ENCODE measurements at regions not wholly inside any gene's neighbourhood (a gene's known extent, or its start where the extent isn't known, plus 50 kb on each side); places are given as distances from the start of the nearest gene placed in this dataset.
"Not testable (repeated sequence)": the region's sequence is repeated elsewhere in the genome, so short reads cannot be mapped to it uniquely, and the experiment has no call there.

DNA sequence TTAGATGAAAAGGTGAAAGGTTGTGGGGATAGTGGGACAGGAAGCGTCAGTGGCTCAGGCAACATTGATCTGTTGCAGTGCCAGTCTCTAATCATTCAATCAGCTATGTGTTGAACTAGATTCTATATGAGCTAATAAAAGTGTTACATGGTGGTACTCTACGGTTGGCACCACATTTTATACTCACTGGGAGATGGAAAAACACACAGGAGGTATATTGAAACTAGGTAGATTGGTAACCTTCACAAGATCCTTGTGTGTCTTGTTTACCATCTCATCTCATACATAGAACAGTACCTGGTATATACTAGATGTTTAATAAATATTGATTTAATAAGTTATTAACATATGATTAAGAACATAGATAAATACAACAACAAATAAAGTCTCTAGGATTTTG, 152.7 kb downstream of the NAA11 start:
- DNase-seq = no peak
- H3K36me3 ChIP-seq = no peaks in the 10 kb centered on the region
- no peaks in the 10 kb centered on the region for H3K9me3 ChIP-seq
- H3K27ac ChIP-seq = no peak overlapping the region
- no peak overlapping the region for H3K4me3 ChIP-seq
- H3K4me1 ChIP-seq = no peaks in the 10 kb centered on the region
- TF ChIP-seq, protein P1, sequence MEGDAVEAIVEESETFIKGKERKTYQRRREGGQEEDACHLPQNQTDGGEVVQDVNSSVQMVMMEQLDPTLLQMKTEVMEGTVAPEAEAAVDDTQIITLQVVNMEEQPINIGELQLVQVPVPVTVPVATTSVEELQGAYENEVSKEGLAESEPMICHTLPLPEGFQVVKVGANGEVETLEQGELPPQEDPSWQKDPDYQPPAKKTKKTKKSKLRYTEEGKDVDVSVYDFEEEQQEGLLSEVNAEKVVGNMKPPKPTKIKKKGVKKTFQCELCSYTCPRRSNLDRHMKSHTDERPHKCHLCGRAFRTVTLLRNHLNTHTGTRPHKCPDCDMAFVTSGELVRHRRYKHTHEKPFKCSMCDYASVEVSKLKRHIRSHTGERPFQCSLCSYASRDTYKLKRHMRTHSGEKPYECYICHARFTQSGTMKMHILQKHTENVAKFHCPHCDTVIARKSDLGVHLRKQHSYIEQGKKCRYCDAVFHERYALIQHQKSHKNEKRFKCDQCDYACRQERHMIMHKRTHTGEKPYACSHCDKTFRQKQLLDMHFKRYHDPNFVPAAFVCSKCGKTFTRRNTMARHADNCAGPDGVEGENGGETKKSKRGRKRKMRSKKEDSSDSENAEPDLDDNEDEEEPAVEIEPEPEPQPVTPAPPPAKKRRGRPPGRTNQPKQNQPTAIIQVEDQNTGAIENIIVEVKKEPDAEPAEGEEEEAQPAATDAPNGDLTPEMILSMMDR (IDR thresholded peaks at IDR 0.05) = no peak
- no peaks in the 10 kb centered on the region for H3K27me3 ChIP-seq
- no peak overlapping the region for H3K9ac ChIP-seq (ENCODE audit: low read depth in 2 of 2, low read length in 2 of 2)
- intact Hi-C loops (cut with DNase I) = no loop called here

DNA sequence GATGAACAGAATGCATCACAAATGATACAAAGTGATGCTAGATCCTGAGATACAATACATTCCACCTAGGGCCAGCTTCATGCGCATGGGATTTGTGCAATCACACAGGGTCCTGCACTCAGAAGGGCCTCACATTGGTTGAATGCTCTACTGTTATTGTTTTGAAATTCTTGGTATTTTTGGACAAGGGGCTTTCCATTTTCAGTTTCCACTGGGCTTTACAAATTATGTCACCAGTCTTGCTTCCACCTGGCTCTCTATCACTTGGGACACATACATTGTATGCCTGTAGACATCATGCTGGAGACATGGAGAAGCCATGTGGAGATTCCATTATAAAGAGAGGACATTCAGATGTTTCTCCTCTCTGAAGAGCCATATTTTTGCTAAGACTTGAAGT, 155.8 kb downstream of the NAA11 start:
- Histone ChIP-seq H3K27me3 (no peaks in the 10 kb centered on the region), H3K4me1 (no peaks in the 10 kb centered on the region), H3K27ac (no peak overlapping the region), H3K9ac (ENCODE audit: low read depth in 2 of 2, low read length in 2 of 2) (no peak overlapping the region), H3K36me3 (no peaks in the 10 kb centered on the region), H3K9me3 (no peaks in the 10 kb centered on the region), H3K4me3 (no peak overlapping the region)
- TF ChIP-seq, protein P1 (IDR thresholded peaks at IDR 0.05) = no peak
- intact Hi-C loops (cut with DNase I) = no loop called here
- DNase-seq = no peak

DNA sequence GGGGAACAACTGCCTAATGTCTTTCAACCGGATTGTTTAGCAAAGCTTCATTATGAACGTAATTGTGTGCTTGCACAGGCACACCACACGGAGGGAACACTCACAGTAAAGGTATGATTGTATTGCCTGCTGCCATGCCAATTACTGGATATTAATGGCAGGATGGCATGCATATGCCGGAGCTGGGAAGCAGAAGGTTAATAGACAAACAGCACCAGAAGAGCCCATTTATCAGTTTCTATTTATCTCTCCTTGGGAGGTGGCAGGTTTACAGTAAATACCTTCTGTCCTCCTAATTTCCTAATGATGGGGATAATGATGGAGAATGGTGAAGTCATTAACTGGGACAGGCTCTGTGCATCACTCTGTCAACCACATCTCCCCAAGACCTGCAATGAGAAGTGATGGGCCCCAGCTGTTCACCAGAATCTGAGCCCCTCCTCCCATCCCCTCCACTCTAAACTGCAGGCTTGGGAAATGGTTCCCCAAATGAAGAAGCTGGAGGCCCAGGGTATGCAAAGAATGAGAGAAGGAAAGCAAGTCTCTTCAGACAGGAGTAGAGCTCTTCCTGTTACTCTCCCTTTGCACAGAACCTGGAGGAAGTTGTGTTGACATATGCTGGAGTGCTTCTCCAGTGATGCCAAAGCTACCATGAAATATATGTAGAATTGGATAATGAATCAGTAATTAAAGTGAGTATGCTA, 160.8 kb downstream of the NAA11 start:
- TF ChIP-seq, protein P1 (IDR thresholded peaks at IDR 0.05) = no peak
- Histone ChIP-seq H3K4me1 (no peaks in the 10 kb centered on the region), H3K4me3 (no peak overlapping the region), H3K27ac (no peak overlapping the region), H3K9ac (ENCODE audit: low read depth in 2 of 2, low read length in 2 of 2) (no peak overlapping the region), H3K36me3 (no peaks in the 10 kb centered on the region), H3K9me3 (no peaks in the 10 kb centered on the region), H3K27me3 (no peaks in the 10 kb centered on the region)
- DNase-seq = no peak
- intact Hi-C loops (cut with DNase I) = no loop called here

DNA sequence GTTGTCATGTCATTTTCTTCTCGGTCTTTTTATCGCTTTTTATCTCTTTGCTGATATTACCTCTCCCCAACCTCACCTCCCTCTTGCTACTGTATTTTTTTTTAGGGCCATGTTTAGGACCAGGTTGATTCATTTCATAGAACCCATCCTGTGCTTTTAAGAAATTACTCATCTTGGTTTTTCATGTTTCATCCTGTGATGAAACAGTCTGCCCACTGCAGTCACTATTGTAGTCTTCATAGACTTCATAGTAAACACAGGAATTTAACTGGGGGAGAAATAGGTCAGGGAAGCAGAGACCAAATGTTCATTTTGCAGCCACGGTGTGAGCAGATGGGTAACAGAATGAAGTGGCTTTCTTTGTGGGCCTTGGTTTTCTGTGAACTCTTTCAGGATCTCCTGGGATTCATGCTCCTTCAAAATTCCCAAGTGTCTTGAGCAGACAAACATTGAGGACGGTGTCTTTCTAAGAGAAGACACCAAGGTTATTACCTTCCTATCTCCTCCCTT, 161.8 kb downstream of the NAA11 start:
- Histone ChIP-seq H3K27ac (no peak overlapping the region), H3K4me1 (no peaks in the 10 kb centered on the region), H3K27me3 (no peaks in the 10 kb centered on the region), H3K9me3 (no peaks in the 10 kb centered on the region), H3K36me3 (no peaks in the 10 kb centered on the region), H3K9ac (ENCODE audit: low read depth in 2 of 2, low read length in 2 of 2) (no peak overlapping the region), H3K4me3 (no peak overlapping the region)
- TF ChIP-seq, protein P1 (IDR thresholded peaks at IDR 0.05) = no peak
- intact Hi-C loops (cut with DNase I) = no loop called here
- no peak for DNase-seq

DNA sequence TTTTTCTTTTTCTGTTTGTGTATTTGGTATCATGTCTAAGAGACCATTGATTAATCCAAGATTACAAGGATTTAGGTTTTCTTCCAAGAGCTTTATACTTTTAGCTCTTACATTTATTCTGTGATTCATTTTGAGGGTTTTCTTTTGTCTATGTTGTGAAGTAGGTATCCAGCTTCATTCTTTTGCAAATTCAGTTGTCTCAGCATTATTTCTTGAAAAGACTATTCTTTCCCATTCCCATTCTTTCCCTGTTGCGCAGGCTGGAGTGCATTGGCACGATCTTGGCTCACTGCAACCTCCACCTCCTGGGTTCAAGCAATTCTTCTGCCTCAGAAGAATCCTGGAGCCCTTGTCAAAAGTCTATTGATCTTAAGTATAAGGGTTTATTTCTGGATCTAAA, 164.9 kb downstream of the NAA11 start:
- Histone ChIP-seq H3K27ac (no peak overlapping the region), H3K36me3 (no peaks in the 10 kb centered on the region), H3K9me3 (no peaks in the 10 kb centered on the region), H3K27me3 (no peaks in the 10 kb centered on the region), H3K4me3 (no peak overlapping the region), H3K9ac (ENCODE audit: low read depth in 2 of 2, low read length in 2 of 2) (no peak overlapping the region), H3K4me1 (no peaks in the 10 kb centered on the region)
- DNase-seq = no peak
- intact Hi-C loops (cut with DNase I) = no loop called here
- TF ChIP-seq, protein P1 (IDR thresholded peaks at IDR 0.05) = no peak

DNA sequence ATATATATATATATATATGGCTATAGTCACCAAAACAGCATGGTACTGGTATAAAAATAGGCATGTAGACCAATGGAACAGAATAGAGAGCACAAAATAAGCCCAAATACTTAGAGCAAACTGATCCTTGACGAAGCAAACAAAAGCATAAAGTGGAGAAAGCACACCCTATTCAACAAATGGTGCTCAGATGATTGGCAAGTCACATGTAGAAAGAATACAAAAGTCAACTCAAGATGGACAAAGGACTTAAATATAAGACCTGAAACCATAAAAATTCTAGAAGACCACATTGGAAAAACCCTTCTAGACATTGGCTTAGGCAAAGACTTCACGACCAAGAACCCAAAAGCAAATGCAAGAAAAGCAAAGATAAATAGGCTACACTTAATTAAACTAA, 167.2 kb downstream of the NAA11 start:
- H3K27ac ChIP-seq; H3K4me3 ChIP-seq; H3K4me1 ChIP-seq; H3K27me3 ChIP-seq; intact Hi-C loops (cut with DNase I); H3K36me3 ChIP-seq; H3K9ac ChIP-seq (ENCODE audit: low read depth in 2 of 2, low read length in 2 of 2); H3K9me3 ChIP-seq; DNase-seq: not testable (repeated sequence)

All from colonic mucosa (tissue), 4 donors.